Activated CD4-positive, alpha-beta T cell treated with anti-CD3 and anti-CD28 coated beads for 48 hours (primary cell): ENCODE measurements at regions not wholly inside any gene's neighbourhood (a gene's known extent, or its start where the extent isn't known, plus 50 kb on each side); places are given as distances from the start of the nearest gene placed in this dataset.
"Not testable (repeated sequence)": the region's sequence is repeated elsewhere in the genome, so short reads cannot be mapped to it uniquely, and the experiment has no call there.

Source experiments
- DNase-seq: peaks from one replicate; pipeline ENCODE4 v3.0.0-alpha.2; 2020

- no peak for DNase-seq
These were observed 688.7 kb downstream of the MECOM start for GRCh38 chr3:168974617-168975403.

GRCh38 chr3:168973897-168974296, 689.6 kb downstream of the MECOM start:
- DNase-seq, result no peak

GRCh38 chr3:168973206-168973605, 690.3 kb downstream of the MECOM start:
- DNase-seq, result no peak

GRCh38 chr3:168968609-168969008, 694.9 kb downstream of the MECOM start:
- no peak for DNase-seq

- no peak for DNase-seq
These were observed 698.8 kb downstream of the MECOM start for GRCh38 chr3:168964736-168965135.

GRCh38 chr3:168961271-168961670, 702.2 kb downstream of the MECOM start:
- DNase-seq, result no peak

GRCh38 chr3:168959731-168960130, 703.8 kb downstream of the MECOM start:
- DNase-seq, result no peak

GRCh38 chr3:168958466-168958865, 705.0 kb downstream of the MECOM start:
- no peak for DNase-seq

GRCh38 chr3:168956076-168956475, 707.4 kb downstream of the MECOM start:
- no peak for DNase-seq

- DNase-seq, result no peak
These were observed 711.0 kb downstream of the MECOM start for GRCh38 chr3:168952551-168952950.

GRCh38 chr3:168951884-168952283, 711.6 kb downstream of the MECOM start:
- no peak for DNase-seq

- DNase-seq, result no peak
These were observed 712.1 kb downstream of the MECOM start for GRCh38 chr3:168951368-168951767.

GRCh38 chr3:168950622-168951021, 712.9 kb downstream of the MECOM start:
- no peak for DNase-seq

- DNase-seq, result no peak
These were observed 723.8 kb downstream of the MECOM start for GRCh38 chr3:168939651-168940238.

- DNase-seq, result no peak
These were observed 729.9 kb downstream of the MECOM start for GRCh38 chr3:168933614-168934013.

GRCh38 chr3:168929997-168930396, 733.5 kb downstream of the MECOM start:
- not testable (repeated sequence) for DNase-seq

GRCh38 chr3:168926426-168926825, 737.1 kb downstream of the MECOM start:
- no peak for DNase-seq

GRCh38 chr3:168925568-168925967, 737.9 kb downstream of the MECOM start:
- no peak for DNase-seq

- DNase-seq, result no peak
These were observed 748.9 kb downstream of the MECOM start for GRCh38 chr3:168914662-168915061.

- no peak for DNase-seq
These were observed 754.3 kb downstream of the MECOM start for GRCh38 chr3:168909260-168909659.

GRCh38 chr3:168895419-168895818, 768.1 kb downstream of the MECOM start:
- DNase-seq, result no peak

GRCh38 chr3:168894214-168894613, 769.3 kb downstream of the MECOM start:
- DNase-seq, result no peak

GRCh38 chr3:168889666-168890065, 773.8 kb downstream of the MECOM start:
- DNase-seq, result no peak

GRCh38 chr3:168888781-168889180, 774.7 kb downstream of the MECOM start:
- DNase-seq, result no peak

- no peak for DNase-seq
These were observed 778.5 kb downstream of the MECOM start for GRCh38 chr3:168885028-168885427.
